IPS-20b (cell line): ENCODE measurements at regions not wholly inside any gene's neighbourhood (a gene's known extent, or its start where the extent isn't known, plus 50 kb on each side); places are given as distances from the start of the nearest gene placed in this dataset.

Experiments used
- H3K27ac ChIP-seq: one replicate; pipeline ENCODE4 v1.5.1; 2013; ENCODE audit warnings: low read length
- H3K27me3 ChIP-seq: 2 replicates; pipeline ENCODE4 v1.6.1; 2013; ENCODE audit warnings: mild to moderate bottlenecking, low read length, inconsistent platforms; ENCODE audit not compliant: insufficient read depth
- H3K36me3 ChIP-seq: 2 replicates; pipeline ENCODE4 v1.6.1; 2013; ENCODE audit warnings: low read depth, mild to moderate bottlenecking, inconsistent platforms, low read length, moderate library complexity; ENCODE audit not compliant: insufficient read depth
- H3K4me1 ChIP-seq: 2 replicates; pipeline ENCODE4 v1.6.1; 2013; ENCODE audit warnings: mild to moderate bottlenecking, control low read depth, inconsistent platforms, low read length, moderate library complexity; ENCODE audit not compliant: insufficient read depth
- H3K4me3 ChIP-seq: 2 replicates; pipeline ENCODE4 v1.5.1; 2013; ENCODE audit warnings: mild to moderate bottlenecking, low read length, inconsistent platforms
- H3K9ac ChIP-seq: 2 replicates; pipeline ENCODE4 v1.6.1; 2013; ENCODE audit warnings: low read depth, mild to moderate bottlenecking, inconsistent platforms, low read length, moderate library complexity
- H3K9me3 ChIP-seq: 2 replicates; pipeline ENCODE4 v1.6.1; 2013; ENCODE audit warnings: mild to moderate bottlenecking, low read depth, low read length, inconsistent platforms; ENCODE audit not compliant: insufficient read depth

GRCh38 chr2:81647715-81648230, 1343.2 kb upstream of the LRRTM1 start:
- H3K9ac ChIP-seq = peak overlapping the region; percentile 57; the same call in 1 of the 2 replicates
- no peak overlapping the region for H3K27ac ChIP-seq
- H3K4me3 ChIP-seq = peak overlapping the region; percentile 22; the same call in 1 of the 2 replicates
- H3K27me3 ChIP-seq = no peaks in the 10 kb centered on the region
- H3K9me3 ChIP-seq = no peaks in the 10 kb centered on the region
- H3K36me3 ChIP-seq = no peaks in the 10 kb centered on the region
- H3K4me1 ChIP-seq = peaks cover 28% of the 10 kb centered on the region

DNA sequence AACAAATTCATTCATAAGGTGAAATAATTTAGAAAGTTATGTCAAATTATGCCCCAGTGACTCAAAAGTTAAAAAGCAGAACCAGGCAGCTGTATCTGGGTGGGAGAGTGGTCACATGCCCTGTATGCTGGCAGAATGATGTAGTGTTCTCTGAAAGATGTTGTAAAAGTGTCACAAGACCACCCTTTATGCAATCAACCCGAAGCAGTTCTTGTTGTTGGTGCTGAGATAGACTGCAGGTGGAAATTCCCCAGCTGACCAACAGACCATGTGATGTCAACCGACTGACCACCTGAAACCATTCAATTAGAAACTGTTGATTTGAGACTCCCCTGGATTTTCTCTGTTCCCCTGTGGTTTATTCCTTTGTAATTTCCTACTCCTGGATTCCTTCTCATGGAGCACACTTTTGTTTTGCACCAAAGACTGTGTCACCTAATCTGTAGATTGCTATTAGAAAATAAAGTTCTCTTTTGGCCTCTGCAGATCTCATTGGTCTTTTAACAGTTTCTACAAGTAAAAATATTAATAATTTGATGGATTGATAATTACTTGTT, 1341.3 kb upstream of the LRRTM1 start:
- H3K27ac ChIP-seq = no peak overlapping the region
- H3K27me3 ChIP-seq = no peaks in the 10 kb centered on the region
- H3K4me1 ChIP-seq = peaks cover 28% of the 10 kb centered on the region
- no peak overlapping the region for H3K4me3 ChIP-seq
- H3K9ac ChIP-seq = no peak overlapping the region
- no peaks in the 10 kb centered on the region for H3K9me3 ChIP-seq
- H3K36me3 ChIP-seq = no peaks in the 10 kb centered on the region

- no peaks in the 10 kb centered on the region for H3K9me3 ChIP-seq
- H3K9ac ChIP-seq = no peak overlapping the region
- H3K4me3 ChIP-seq = no peak overlapping the region
- no peak overlapping the region for H3K27ac ChIP-seq
- no peaks in the 10 kb centered on the region for H3K36me3 ChIP-seq
- no peaks in the 10 kb centered on the region for H3K27me3 ChIP-seq
- peaks cover 26% of the 10 kb centered on the region for H3K4me1 ChIP-seq
Observed at GRCh38 chr2:81644189-81644588, 1339.6 kb upstream of the LRRTM1 start.

DNA sequence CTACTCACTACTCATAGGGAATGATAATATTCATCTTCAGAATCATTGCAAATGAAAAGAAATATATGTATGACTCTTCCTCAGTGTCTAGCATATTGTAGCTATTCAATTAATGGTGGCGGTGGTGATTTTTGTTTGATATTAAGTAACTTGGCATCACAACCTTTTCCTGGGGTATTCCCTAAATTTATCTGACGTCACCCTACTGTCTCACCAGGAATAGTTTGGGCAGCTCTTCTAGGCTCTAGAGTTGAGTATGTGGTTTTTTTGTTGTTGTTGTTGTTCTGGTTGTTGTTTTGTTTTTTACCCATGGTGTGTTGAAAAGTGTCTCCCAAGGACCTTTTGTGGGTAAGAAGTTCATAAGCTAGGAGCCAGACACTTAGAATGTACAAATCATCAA, 1320.3 kb upstream of the LRRTM1 start:
- Histone ChIP-seq H3K4me3 (no peak overlapping the region), H3K4me1 (no peaks in the 10 kb centered on the region), H3K27ac (no peak overlapping the region), H3K9me3 (no peaks in the 10 kb centered on the region), H3K27me3 (no peaks in the 10 kb centered on the region), H3K9ac (no peak overlapping the region), H3K36me3 (no peaks in the 10 kb centered on the region)

DNA sequence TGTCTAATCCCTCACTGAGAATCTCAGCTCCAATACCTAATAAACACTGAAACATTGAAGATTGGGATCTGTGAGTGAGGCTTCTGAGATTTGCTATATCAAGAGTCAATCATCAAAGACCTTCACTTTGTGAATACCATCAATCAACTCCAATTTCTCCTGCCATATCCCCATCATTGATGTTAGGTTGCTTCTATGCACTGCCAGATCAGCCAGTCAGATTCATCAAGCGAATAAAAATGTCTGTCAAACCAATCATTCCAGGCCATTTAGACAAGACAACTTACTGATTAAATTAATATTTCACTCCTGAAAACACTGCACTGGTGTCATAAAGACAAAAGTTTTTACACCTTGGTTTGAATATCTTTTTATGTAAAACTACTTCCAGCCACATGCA, 1295.5 kb upstream of the LRRTM1 start:
- Histone ChIP-seq H3K36me3 (no peaks in the 10 kb centered on the region), H3K9me3 (no peaks in the 10 kb centered on the region), H3K27ac (no peak overlapping the region), H3K4me1 (no peaks in the 10 kb centered on the region), H3K27me3 (no peaks in the 10 kb centered on the region), H3K4me3 (no peak overlapping the region), H3K9ac (no peak overlapping the region)

GRCh38 chr2:81598453-81598852, 1293.9 kb upstream of the LRRTM1 start:
- no peaks in the 10 kb centered on the region for H3K4me1 ChIP-seq

GRCh38 chr2:81589406-81589805, 1284.9 kb upstream of the LRRTM1 start:
- no peak overlapping the region for H3K9ac ChIP-seq
- H3K27me3 ChIP-seq = no peaks in the 10 kb centered on the region

More at GRCh38 chr2:81598453-81598852, 1293.9 kb upstream of the LRRTM1 start:
- Histone ChIP-seq H3K27me3 (no peaks in the 10 kb centered on the region), H3K9ac (no peak overlapping the region), H3K4me3 (no peak overlapping the region), H3K27ac (no peak overlapping the region), H3K9me3 (no peaks in the 10 kb centered on the region), H3K36me3 (no peaks in the 10 kb centered on the region)

DNA sequence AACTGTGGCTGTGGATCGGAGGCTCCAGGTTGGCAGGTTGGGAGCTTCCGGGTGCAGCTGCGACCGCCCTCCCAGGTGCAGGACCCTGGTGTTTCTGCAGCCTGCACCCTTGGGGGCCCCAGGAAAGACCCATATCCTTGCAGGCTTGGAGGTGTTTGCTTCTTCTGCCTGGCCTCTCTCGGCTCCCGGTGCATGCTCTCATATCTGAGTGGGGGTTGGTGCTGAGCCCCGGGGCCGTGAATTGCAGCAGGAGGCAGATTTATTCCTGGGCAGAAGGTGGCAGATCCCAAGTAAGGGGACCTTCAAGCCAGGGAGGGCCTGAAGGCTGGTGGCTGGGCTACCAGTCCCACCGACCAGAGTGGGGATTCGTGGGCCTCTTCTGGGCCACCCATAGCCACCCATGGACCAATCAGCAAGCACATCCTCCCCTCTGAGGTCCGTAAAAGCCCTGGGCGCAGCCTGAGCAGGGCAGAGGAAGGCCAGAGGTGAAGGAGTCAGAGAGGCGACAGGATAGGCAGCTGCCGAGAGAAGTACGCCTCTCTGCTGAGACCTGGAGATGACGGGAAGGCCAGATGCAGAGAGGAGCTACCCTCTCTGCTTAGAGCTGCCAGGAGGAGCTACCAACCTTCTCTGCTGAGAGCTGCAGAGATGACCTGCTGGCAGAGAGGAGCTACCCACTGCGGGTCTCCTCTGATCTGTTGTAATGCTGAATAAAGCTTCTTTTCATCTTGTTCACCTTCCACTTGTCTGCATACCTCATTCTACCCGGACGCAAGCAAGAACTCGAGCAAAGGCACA, 1279.0 kb upstream of the LRRTM1 start:
- Histone ChIP-seq H3K4me3 (no peak overlapping the region), H3K9ac (no peak overlapping the region), H3K9me3 (no peaks in the 10 kb centered on the region), H3K27me3 (no peaks in the 10 kb centered on the region), H3K4me1 (no peaks in the 10 kb centered on the region; the same call in 1 of the 2 replicates), H3K36me3 (no peaks in the 10 kb centered on the region), H3K27ac (no peak overlapping the region)

More at GRCh38 chr2:81589406-81589805, 1284.9 kb upstream of the LRRTM1 start:
- H3K4me1 ChIP-seq = no peaks in the 10 kb centered on the region
- H3K27ac ChIP-seq = no peak overlapping the region
- H3K36me3 ChIP-seq = no peaks in the 10 kb centered on the region
- H3K4me3 ChIP-seq = no peak overlapping the region
- H3K9me3 ChIP-seq = no peaks in the 10 kb centered on the region

DNA sequence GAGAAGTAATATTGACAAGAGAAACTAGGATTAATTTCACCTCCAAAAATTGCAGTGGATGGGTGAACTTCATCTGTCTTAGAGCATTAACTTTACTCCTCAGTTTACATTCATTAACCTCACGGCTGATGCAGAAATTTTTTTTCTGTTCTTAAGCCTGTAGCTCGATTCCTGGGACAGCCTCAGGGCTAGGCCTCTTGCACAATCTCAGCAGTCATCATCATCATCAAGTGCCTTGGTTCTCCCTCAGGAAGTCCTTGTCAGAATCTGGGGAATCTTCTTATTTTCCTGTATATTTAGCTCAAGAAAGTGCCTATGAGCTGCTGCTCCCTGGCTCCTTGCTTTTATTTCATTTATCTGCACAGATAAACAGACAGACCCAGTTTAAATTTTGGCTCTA, 1272.2 kb upstream of the LRRTM1 start:
- no peaks in the 10 kb centered on the region for H3K36me3 ChIP-seq
- H3K9ac ChIP-seq = no peak overlapping the region
- no peak overlapping the region for H3K4me3 ChIP-seq
- no peaks in the 10 kb centered on the region for H3K9me3 ChIP-seq
- no peaks in the 10 kb centered on the region for H3K27me3 ChIP-seq
- H3K4me1 ChIP-seq = no peaks in the 10 kb centered on the region
- H3K27ac ChIP-seq = no peak overlapping the region

GRCh38 chr2:81551040-81551634, 1246.6 kb upstream of the LRRTM1 start:
- Histone ChIP-seq H3K27me3 (no peaks in the 10 kb centered on the region), H3K4me3 (no peak overlapping the region), H3K9me3 (0 out of 2 replicates have a peak, but pooled peaks cover under 1% of the 10 kb centered on the region), H3K27ac (no peak overlapping the region), H3K9ac (no peak overlapping the region), H3K4me1 (no peaks in the 10 kb centered on the region), H3K36me3 (no peaks in the 10 kb centered on the region)

GRCh38 chr2:81550277-81550676, 1245.7 kb upstream of the LRRTM1 start:
- Histone ChIP-seq H3K9ac (no peak overlapping the region), H3K27ac (no peak overlapping the region), H3K4me1 (no peaks in the 10 kb centered on the region), H3K27me3 (no peaks in the 10 kb centered on the region), H3K36me3 (no peaks in the 10 kb centered on the region), H3K4me3 (no peak overlapping the region), H3K9me3 (no peaks in the 10 kb centered on the region)

DNA sequence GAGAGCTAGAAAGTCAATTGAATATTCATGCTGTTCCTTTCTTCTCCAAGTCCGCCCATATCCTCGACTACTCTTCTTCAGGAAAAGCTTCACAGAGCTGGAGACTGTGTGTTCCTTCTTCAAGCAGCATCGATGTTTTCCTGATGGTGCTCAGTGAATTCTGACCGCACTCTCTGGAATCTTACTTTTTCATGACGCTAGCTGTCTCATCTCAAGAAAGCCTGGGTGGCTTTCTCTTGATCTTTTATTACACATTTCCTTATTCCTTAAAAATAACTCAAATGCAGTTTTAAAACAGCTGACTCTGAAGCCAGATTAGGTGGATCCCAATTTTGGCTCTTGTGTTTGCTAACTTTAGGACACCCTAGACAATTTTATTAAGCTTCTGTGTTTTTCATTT, 1245.1 kb upstream of the LRRTM1 start:
- no peak overlapping the region for H3K4me3 ChIP-seq
- H3K9ac ChIP-seq = no peak overlapping the region
- H3K4me1 ChIP-seq = no peaks in the 10 kb centered on the region
- no peaks in the 10 kb centered on the region for H3K36me3 ChIP-seq
- no peaks in the 10 kb centered on the region for H3K9me3 ChIP-seq
- no peaks in the 10 kb centered on the region for H3K27me3 ChIP-seq
- H3K27ac ChIP-seq = no peak overlapping the region
